Sigmoid colon (tissue), 6 donors: ENCODE measurements at regions not wholly inside any gene's neighbourhood (a gene's known extent, or its start where the extent isn't known, plus 50 kb on each side); places are given as distances from the start of the nearest gene placed in this dataset.

Experiments
- DNase-seq: peaks from one replicate; pipeline ENCODE4 v3.0.0-alpha.2; 2019
- H3K27ac ChIP-seq, 4 donors: fragments of 200-600 bp; sonication (generic); one replicate each; pipeline ENCODE4 v1.5.1; 2016 to 2019; ENCODE audit warnings: mild to moderate bottlenecking in 1 of 4
- H3K27me3 ChIP-seq, 3 donors: fragments of 200-600 bp; sonication (generic); one replicate each; pipeline ENCODE4 v1.5.1; 2019; ENCODE audit warnings: mild to moderate bottlenecking in 1 of 3
- H3K36me3 ChIP-seq, 4 donors: fragments of 200-600 bp; sonication (generic); one replicate each; pipeline ENCODE4 v1.5.1; 2016 to 2019
- H3K4me1 ChIP-seq, 4 donors: fragments of 200-600 bp; sonication (generic); one replicate each; pipeline ENCODE4 v1.5.1; 2017 to 2019
- H3K4me3 ChIP-seq, 4 donors: fragments of 200-600 bp; sonication (generic); one replicate each; pipeline ENCODE4 v1.5.1; 2017 to 2019; ENCODE audit warnings: mild to moderate bottlenecking in 2 of 4, moderate library complexity in 1 of 4
- H3K9me3 ChIP-seq, 4 donors: fragments of 200-600 bp in 3 of 4; sonication (generic) in 3 of 4; one replicate each; pipeline versions ENCODE4 v1.5.1 to v1.6.1; 2013 to 2019
- EP300 ChIP-seq, 4 donors: sonication (generic); formaldehyde crosslinking; IDR thresholded peaks; one replicate each; pipeline ENCODE4 v1.6.1; 2017; ENCODE audit warnings: antibody characterized with exemption in 4 of 4
- POLR2A ChIP-seq, 2 donors: fragments of 450-650 bp; IDR thresholded peaks; one replicate each; pipeline ENCODE4 v1.6.1; 2016; ENCODE audit warnings: antibody characterized with exemption in 2 of 2, mild to moderate bottlenecking in 2 of 2, moderate library complexity in 2 of 2
- POLR2AphosphoS5 ChIP-seq, 4 donors: sonication (generic); formaldehyde crosslinking; IDR thresholded peaks; one replicate each; pipeline ENCODE4 v1.6.1; 2017; ENCODE audit warnings: antibody characterized with exemption in 4 of 4
- WGBS, 2 donors: extraction: QIAGEN DNeasy Blood & Tissue Kit; methylation state at CpG; one replicate each; pipeline ENCODE4 v1.1.7; 2013; 5-methylcytosine and 5-hydroxymethylcytosine counted together
- intact Hi-C: fragments of 100-400 bp; cut with DNase I; formaldehyde crosslinking; loops from one replicate; pipeline ENCODE4 v1.15.1; 2023
- TF ChIP-seq, protein P1 (sequence below), 4 experiments: fragments of 450-650 bp in 3 of 4; fragments of 200-600 bp in 1 of 4; IDR thresholded peaks; one replicate each; pipeline ENCODE4 v1.5.1; 2016 to 2019; ENCODE audit warnings: antibody characterized with exemption in 4 of 4, mild to moderate bottlenecking in 3 of 4, moderate library complexity in 2 of 4
- donor health status: healthy with polysubstance abuse.
- donor health status: healthy.

DNA sequence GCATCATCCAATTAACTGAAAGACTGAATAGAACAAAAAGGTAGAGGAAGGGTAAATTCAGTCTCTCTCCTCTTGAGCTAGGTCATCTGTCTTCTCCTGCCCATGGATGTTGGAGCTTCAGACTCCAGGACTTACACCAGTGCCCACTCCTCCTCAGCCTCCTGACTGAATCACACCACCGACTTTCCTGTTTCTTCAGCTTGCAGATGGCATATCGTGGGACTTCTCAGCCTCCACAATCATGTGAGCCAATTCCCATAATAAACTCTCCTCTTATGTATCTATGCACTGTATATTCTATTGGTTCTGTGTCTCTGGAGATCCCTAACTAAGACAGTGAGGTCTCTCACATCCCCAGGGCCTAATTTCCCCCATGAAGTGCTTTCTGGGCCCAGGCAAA, 140.4 kb downstream of the CD47 start:
- H3K36me3 ChIP-seq = no peaks in the 10 kb centered on the region
- no peaks in the 10 kb centered on the region for H3K9me3 ChIP-seq
- H3K4me3 ChIP-seq = no peak overlapping the region
- TF ChIP-seq, protein P1, sequence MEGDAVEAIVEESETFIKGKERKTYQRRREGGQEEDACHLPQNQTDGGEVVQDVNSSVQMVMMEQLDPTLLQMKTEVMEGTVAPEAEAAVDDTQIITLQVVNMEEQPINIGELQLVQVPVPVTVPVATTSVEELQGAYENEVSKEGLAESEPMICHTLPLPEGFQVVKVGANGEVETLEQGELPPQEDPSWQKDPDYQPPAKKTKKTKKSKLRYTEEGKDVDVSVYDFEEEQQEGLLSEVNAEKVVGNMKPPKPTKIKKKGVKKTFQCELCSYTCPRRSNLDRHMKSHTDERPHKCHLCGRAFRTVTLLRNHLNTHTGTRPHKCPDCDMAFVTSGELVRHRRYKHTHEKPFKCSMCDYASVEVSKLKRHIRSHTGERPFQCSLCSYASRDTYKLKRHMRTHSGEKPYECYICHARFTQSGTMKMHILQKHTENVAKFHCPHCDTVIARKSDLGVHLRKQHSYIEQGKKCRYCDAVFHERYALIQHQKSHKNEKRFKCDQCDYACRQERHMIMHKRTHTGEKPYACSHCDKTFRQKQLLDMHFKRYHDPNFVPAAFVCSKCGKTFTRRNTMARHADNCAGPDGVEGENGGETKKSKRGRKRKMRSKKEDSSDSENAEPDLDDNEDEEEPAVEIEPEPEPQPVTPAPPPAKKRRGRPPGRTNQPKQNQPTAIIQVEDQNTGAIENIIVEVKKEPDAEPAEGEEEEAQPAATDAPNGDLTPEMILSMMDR (IDR thresholded peaks at IDR 0.05) = no peak
- TF ChIP-seq POLR2AphosphoS5 (IDR thresholded peaks at IDR 0.05) (no peak), POLR2A (IDR thresholded peaks at IDR 0.05) (no peak), EP300 (IDR thresholded peaks at IDR 0.05) (no peak)
- no peaks in the 10 kb centered on the region for H3K27me3 ChIP-seq
- no peak for DNase-seq
- H3K4me1 ChIP-seq = no peaks in the 10 kb centered on the region
- H3K27ac ChIP-seq = no peak overlapping the region
- intact Hi-C loops = no loop called here
- WGBS, 2 donors = 94 to 99% methylated on average over 2 of the region's 2 CpGs

DNA sequence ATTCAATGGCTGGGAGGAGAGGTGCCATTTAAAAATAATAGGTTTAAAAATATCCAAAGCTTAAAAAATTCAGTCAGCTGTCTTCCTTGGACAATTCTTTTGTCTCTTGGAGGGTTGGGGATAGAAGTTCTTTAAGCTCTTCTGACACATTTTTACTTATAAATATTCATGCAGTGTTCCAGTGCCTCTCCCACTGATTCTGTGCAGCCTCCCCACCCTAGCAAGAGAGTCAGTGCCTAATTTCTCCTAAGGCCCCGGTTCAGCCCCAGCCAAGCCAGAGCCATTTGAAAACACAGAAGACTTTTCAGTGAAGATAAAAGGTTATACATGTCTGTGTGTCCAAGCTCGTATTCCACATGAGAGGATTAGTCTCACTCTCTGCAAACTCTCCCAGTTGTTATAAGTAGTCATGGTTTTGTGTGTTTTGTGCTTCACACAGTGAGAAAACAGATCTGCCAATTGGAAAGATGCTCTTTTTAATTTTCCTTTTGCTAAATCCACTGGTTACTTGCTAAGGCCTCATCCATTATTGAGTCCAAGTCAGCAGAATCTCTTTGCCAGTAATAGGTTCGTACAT, 141.3 kb downstream of the CD47 start:
- WGBS, 2 donors = 91 to 93% methylated on average over 3 of the region's 3 CpGs
- TF ChIP-seq POLR2AphosphoS5 (IDR thresholded peaks at IDR 0.05) (no peak), POLR2A (IDR thresholded peaks at IDR 0.05) (no peak), EP300 (IDR thresholded peaks at IDR 0.05) (no peak)
- TF ChIP-seq, protein P1 (IDR thresholded peaks at IDR 0.05) = no peak
- Histone ChIP-seq H3K4me1 (no peaks in the 10 kb centered on the region), H3K9me3 (no peaks in the 10 kb centered on the region), H3K27me3 (no peaks in the 10 kb centered on the region), H3K4me3 (no peak overlapping the region), H3K27ac (no peak overlapping the region), H3K36me3 (no peaks in the 10 kb centered on the region)
- intact Hi-C loops = loop anchor here (10.0 kb wide), 1 partner anchor 455 kb away; no protein-coding TSS in a partner anchor
- no peak for DNase-seq

DNA sequence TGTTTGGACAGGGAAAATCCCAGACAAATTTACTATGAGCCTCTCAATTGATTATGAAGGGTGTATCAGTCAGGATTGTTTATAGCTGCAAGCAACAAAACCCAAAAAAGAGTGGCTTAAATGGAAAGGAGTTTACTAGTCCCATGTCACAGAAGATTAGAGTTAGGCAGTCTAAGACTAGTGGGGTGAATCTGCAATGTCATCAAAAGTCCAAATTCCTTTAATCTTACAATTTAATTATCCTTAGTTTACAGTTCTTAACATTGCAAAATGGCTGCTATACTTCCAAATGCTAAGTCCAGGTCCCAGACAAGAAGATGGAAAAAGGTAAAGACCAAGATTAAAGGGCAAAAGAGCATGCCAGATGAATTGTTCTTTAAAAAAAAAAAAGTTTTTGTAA, 143.6 kb downstream of the CD47 start:
- Histone ChIP-seq H3K27me3 (no peaks in the 10 kb centered on the region), H3K27ac (no peak overlapping the region), H3K4me1 (no peaks in the 10 kb centered on the region), H3K9me3 (no peaks in the 10 kb centered on the region), H3K4me3 (no peak overlapping the region), H3K36me3 (no peaks in the 10 kb centered on the region)
- intact Hi-C loops = loop anchor here (10.0 kb wide), 1 partner anchor 458 kb away; no protein-coding TSS in a partner anchor
- DNase-seq = no peak
- TF ChIP-seq POLR2AphosphoS5 (IDR thresholded peaks at IDR 0.05) (no peak), POLR2A (IDR thresholded peaks at IDR 0.05) (no peak), EP300 (IDR thresholded peaks at IDR 0.05) (no peak)
- TF ChIP-seq, protein P1 (IDR thresholded peaks at IDR 0.05) = no peak

DNA sequence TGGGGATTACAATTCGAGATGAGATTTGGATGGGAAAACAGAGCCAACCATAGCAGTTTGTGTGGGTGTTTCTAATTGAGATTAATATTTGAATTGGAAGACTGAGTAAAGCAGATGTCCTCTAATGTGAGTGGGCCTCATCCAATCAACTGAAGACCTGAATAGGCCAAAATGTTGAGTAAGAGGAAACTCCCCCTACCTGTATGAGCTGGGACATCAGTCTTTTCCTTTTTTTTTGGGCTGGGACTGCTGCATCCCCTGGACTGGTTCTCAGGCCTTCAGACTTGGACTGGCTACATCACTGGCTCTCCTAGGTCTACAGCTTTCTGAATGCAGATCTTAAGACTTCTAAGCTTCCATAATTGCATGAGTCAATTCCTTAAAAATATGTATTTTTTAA, 144.1 kb downstream of the CD47 start:
- H3K9me3 ChIP-seq = no peaks in the 10 kb centered on the region
- H3K4me1 ChIP-seq = peaks cover 0 to 2% (median 0%) of the 10 kb centered on the region in 4 donors
- H3K27me3 ChIP-seq = no peaks in the 10 kb centered on the region
- H3K4me3 ChIP-seq = no peak overlapping the region
- H3K27ac ChIP-seq = no peak overlapping the region
- WGBS, 2 donors = 93 to 96% methylated on average over 1 of the region's 1 CpG
- no peaks in the 10 kb centered on the region for H3K36me3 ChIP-seq
- intact Hi-C loops = loop anchor here (10.0 kb wide), 1 partner anchor 458 kb away; no protein-coding TSS in a partner anchor
- DNase-seq = no peak
- TF ChIP-seq EP300 (IDR thresholded peaks at IDR 0.05) (no peak), POLR2A (IDR thresholded peaks at IDR 0.05) (no peak), POLR2AphosphoS5 (IDR thresholded peaks at IDR 0.05) (no peak)
- TF ChIP-seq, protein P1 (IDR thresholded peaks at IDR 0.05) = no peak
